ENCODE measurements at regions not wholly inside any gene's neighbourhood (a gene's known extent, or its start where the extent isn't known, plus 50 kb on each side); places are given as distances from the start of the nearest gene placed in this dataset.

DNA sequence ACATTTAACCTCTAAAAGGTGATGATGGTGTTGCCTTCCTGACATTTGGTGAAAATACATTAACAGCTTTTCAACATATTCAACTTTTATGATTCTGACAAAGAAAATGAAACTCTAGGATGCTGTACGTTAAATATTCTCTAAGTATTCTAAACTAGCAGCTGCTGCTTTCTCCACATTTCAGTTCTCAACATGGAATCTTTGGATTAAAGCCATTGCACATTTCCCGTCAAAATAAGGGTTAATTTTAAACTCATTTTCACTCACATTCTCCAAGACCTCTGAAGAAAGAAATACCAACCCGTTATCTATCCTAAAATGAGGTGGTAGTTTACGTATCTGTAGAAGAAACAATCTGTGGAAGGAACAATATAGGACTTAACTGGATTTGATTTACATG, 655.7 kb upstream of the ARPP21 start:
- Mint-ChIP-seq H3K27me3 (ENCODE audit: insufficient read depth, unreplicated experiment) (no peaks in the 10 kb centered on the region), H3K4me3 (ENCODE audit: unreplicated experiment) (no peak overlapping the region), H3K4me1 (ENCODE audit: insufficient read depth, unreplicated experiment) (no peaks in the 10 kb centered on the region), H3K9me3 (ENCODE audit: unreplicated experiment) (no peaks in the 10 kb centered on the region), H3K27ac (ENCODE audit: low read depth, unreplicated experiment) (no peak overlapping the region), H3K36me3 (ENCODE audit: insufficient read depth, unreplicated experiment) (no peaks in the 10 kb centered on the region)
- intact Hi-C loops (cut with micrococcal nuclease): no loop called here
- no peak for DNase-seq (ENCODE audit: unreplicated experiment)
- BruUV-seq (replicated peaks): no TSS peak
- ChIA-PET CTCF (no interaction called here), POLR2A (no interaction called here)
- TF ChIP-seq CTCF (IDR thresholded peaks at IDR 0.05; ENCODE audit: unreplicated experiment): no peak

DNA sequence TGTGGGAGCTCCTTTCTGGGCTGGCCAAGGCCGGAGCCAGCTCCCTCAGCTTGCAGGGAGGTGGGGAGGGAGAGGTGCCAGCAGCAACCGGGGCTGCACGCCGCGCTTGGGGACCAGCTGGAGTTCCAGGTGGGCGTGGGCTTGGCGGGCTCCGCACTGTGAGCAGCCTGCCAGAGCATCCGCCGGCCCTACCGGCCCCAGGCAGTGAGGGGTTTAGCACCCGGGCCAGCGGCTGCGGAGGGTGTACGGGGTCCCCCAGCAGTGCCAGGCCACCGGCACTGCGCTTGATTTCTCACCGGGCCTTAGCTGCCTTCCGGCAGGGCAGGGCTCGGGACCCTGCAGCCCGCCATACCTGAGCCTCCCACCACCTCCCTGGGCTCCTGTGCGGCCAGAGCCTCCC, 651.0 kb upstream of the ARPP21 start:
- TF ChIP-seq CTCF (IDR thresholded peaks at IDR 0.05; ENCODE audit: unreplicated experiment): no peak
- POLR2A ChIA-PET: no interaction called here
- Mint-ChIP-seq H3K36me3 (ENCODE audit: insufficient read depth, unreplicated experiment) (no peaks in the 10 kb centered on the region), H3K27ac (ENCODE audit: low read depth, unreplicated experiment) (no peak overlapping the region), H3K9me3 (ENCODE audit: unreplicated experiment) (no peaks in the 10 kb centered on the region), H3K4me3 (ENCODE audit: unreplicated experiment) (no peak overlapping the region), H3K4me1 (ENCODE audit: insufficient read depth, unreplicated experiment) (peaks cover 7% of the 10 kb centered on the region), H3K27me3 (ENCODE audit: insufficient read depth, unreplicated experiment) (no peaks in the 10 kb centered on the region)
- CTCF ChIA-PET: no interaction called here
- DNase-seq (ENCODE audit: unreplicated experiment): no peak
- no TSS peak for BruUV-seq (replicated peaks)
- intact Hi-C loops (cut with micrococcal nuclease): no loop called here

- POLR2A ChIA-PET: interaction anchor here (0.6 kb wide), 1 partner anchor 1854 kb away, joined by 3 read pairs; no protein-coding TSS in a partner anchor
- H3K27ac Mint-ChIP-seq (ENCODE audit: low read depth, unreplicated experiment): peak overlapping the region; percentile 7
- peak; percentile 29 for DNase-seq (ENCODE audit: unreplicated experiment)
- H3K4me1 Mint-ChIP-seq (ENCODE audit: insufficient read depth, unreplicated experiment): peaks cover 16% of the 10 kb centered on the region
- no TSS peak for BruUV-seq (replicated peaks)
- H3K4me3 Mint-ChIP-seq (ENCODE audit: unreplicated experiment): peak overlapping the region; percentile 22
- H3K9me3 Mint-ChIP-seq (ENCODE audit: unreplicated experiment): no peaks in the 10 kb centered on the region
- TF ChIP-seq CTCF (IDR thresholded peaks at IDR 0.05; ENCODE audit: unreplicated experiment): no peak
- H3K27me3 Mint-ChIP-seq (ENCODE audit: insufficient read depth, unreplicated experiment): no peaks in the 10 kb centered on the region
- intact Hi-C loops (cut with micrococcal nuclease): no loop called here
- CTCF ChIA-PET: interaction anchor here (0.7 kb wide), 1 partner anchor 89 kb away, joined by 3 read pairs; no protein-coding TSS in a partner anchor
- no peaks in the 10 kb centered on the region for H3K36me3 Mint-ChIP-seq (ENCODE audit: insufficient read depth, unreplicated experiment)
Observed at GRCh38 chr3:34995796-34996430, 643.4 kb upstream of the ARPP21 start.

GRCh38 chr3:34998902-34999301, 640.4 kb upstream of the ARPP21 start:
- CTCF ChIA-PET: no interaction called here
- no peaks in the 10 kb centered on the region for H3K36me3 Mint-ChIP-seq (ENCODE audit: insufficient read depth, unreplicated experiment)
- H3K4me1 Mint-ChIP-seq (ENCODE audit: insufficient read depth, unreplicated experiment): peaks cover 9% of the 10 kb centered on the region
- intact Hi-C loops (cut with micrococcal nuclease): no loop called here
- no peak overlapping the region for H3K4me3 Mint-ChIP-seq (ENCODE audit: unreplicated experiment)
- H3K27ac Mint-ChIP-seq (ENCODE audit: low read depth, unreplicated experiment): no peak overlapping the region
- no peaks in the 10 kb centered on the region for H3K27me3 Mint-ChIP-seq (ENCODE audit: insufficient read depth, unreplicated experiment)
- peak; percentile 16 for DNase-seq (ENCODE audit: unreplicated experiment)
- TF ChIP-seq CTCF (IDR thresholded peaks at IDR 0.05; ENCODE audit: unreplicated experiment): no peak
- POLR2A ChIA-PET: no interaction called here
- H3K9me3 Mint-ChIP-seq (ENCODE audit: unreplicated experiment): no peaks in the 10 kb centered on the region
- BruUV-seq (replicated peaks): no TSS peak
